K562 (cell line): ENCODE measurements at regions not wholly inside any gene's neighbourhood (a gene's known extent, or its start where the extent isn't known, plus 50 kb on each side); places are given as distances from the start of the nearest gene placed in this dataset.

Experiments used
- ATAC-seq: fragments of 200-7000 bp; cut with Tn5 transposase; 3 replicates; pipeline ENCODE4 v1.9.1; 2020; ENCODE audit warnings: moderate library complexity
- BruUV-seq: library from RNA; stranded (reverse); fragments of 400-500 nt; replicated peaks from 2 replicates; lab custom pipeline; 2021; lab: Mats Ljungman, UMichigan
- CTCF ChIA-PET: fragments of 300-600 bp; formaldehyde crosslinking; extraction: SDS; loops from one replicate; lab custom pipeline; 2021; ENCODE audit warnings: low intra/inter-chr PET ratio; lab: Yijun Ruan, JAX
- POLR2A ChIA-PET: fragments of 300-600, 350-650 bp; sonication (Branson Sonifier 250); formaldehyde crosslinking; extraction: SDS; loops from one replicate; lab custom pipeline; 2021; ENCODE audit warnings: antibody characterized with exemption, inconsistent platforms; lab: Yijun Ruan, JAX
- DNase-seq, 4 experiments: peaks; one replicate each; pipeline versions ENCODE4 v3.0.0 to v3.0.0-alpha.2; 2011 to 2018; ENCODE audit warnings: low spot score in 3 of 4, mixed read lengths in 3 of 4; ENCODE audit errors: extremely low read depth in 1 of 4
- FAIRE-seq: peaks from 2 replicates; lab custom pipeline; 2011; peaks lifted over from hg19 to GRCh38; lab: Jason Lieb, UNC
- H2AFZ ChIP-seq: 2 replicates; pipeline ENCODE4 v1.6.0; 2011; ENCODE audit warnings: low read depth, low read length, control low read depth, inconsistent platforms
- H3K27ac ChIP-seq: fragments of 200-600 bp; 3 replicates; pipeline ENCODE4 v1.8.0; 2011; ENCODE audit warnings: low read depth, mild to moderate bottlenecking, control low read depth, inconsistent platforms, low read length, moderate library complexity, mixed read lengths; ENCODE audit errors: extremely low read depth
- H3K27me3 ChIP-seq, 2 experiments: fragments of 300-600 bp in 1 of 2; 2 replicates in 1 of 2; 3 replicates in 1 of 2; pipeline versions ENCODE4 v1.6.0 to v1.8.0; 2011; ENCODE audit warnings: inconsistent platforms in 2 of 2, low read length in 2 of 2, mild to moderate bottlenecking in 1 of 2, mixed read lengths in 1 of 2, moderate library complexity in 1 of 2; ENCODE audit not compliant: control insufficient read depth in 2 of 2, insufficient read depth in 2 of 2
- H3K36me3 ChIP-seq: fragments of 300-600 bp; 3 replicates; pipeline ENCODE4 v1.8.0; 2011; ENCODE audit warnings: mild to moderate bottlenecking, low read length, inconsistent platforms; ENCODE audit not compliant: control insufficient read depth, insufficient read depth
- H3K4me1 ChIP-seq, 2 experiments: fragments of 200-600 bp in 1 of 2; replicated peaks in 1 of 2; 2 replicates in 1 of 2; 3 replicates in 1 of 2; pipeline versions ENCODE4 v1.5.1 to v1.8.0; 2011; ENCODE audit warnings: inconsistent platforms in 2 of 2, low read length in 2 of 2, mild to moderate bottlenecking in 1 of 2, mixed read lengths in 1 of 2, moderate library complexity in 1 of 2; ENCODE audit not compliant: control insufficient read depth in 2 of 2, insufficient read depth in 2 of 2
- H3K4me2 ChIP-seq: 2 replicates; pipeline ENCODE4 v1.6.1; 2011; ENCODE audit warnings: low read length, control low read depth, inconsistent platforms, mixed read lengths; ENCODE audit not compliant: insufficient read depth
- H3K4me3 ChIP-seq: fragments of 200-600 bp; sonication (generic), shearing (Covaris generic); 2 replicates; pipeline ENCODE4 v1.5.1; 2016; ENCODE audit warnings: control low read depth, inconsistent platforms
- H3K79me2 ChIP-seq: fragments of 200-600 bp; 3 replicates; pipeline ENCODE4 v1.8.0; 2011; ENCODE audit warnings: low read length, inconsistent platforms; ENCODE audit not compliant: control insufficient read depth, insufficient read depth
- H3K9ac ChIP-seq, 2 experiments: 2 replicates each; pipeline versions ENCODE4 v1.6.0 to v1.6.1; 2011; ENCODE audit warnings: low read depth in 2 of 2, low read length in 2 of 2, control low read depth in 1 of 2, inconsistent platforms in 1 of 2, mild to moderate bottlenecking in 1 of 2, mixed read lengths in 1 of 2; ENCODE audit not compliant: insufficient read depth in 1 of 2
- H3K9me1 ChIP-seq: one replicate; pipeline ENCODE4 v1.6.0; 2011; ENCODE audit warnings: inconsistent platforms, mild to moderate bottlenecking, low read length, moderate library complexity; ENCODE audit not compliant: control insufficient read depth, insufficient read depth
- H3K9me3 ChIP-seq: replicated peaks from 2 replicates; pipeline ENCODE4 v1.5.1; 2011; ENCODE audit warnings: low read depth, low read length, inconsistent platforms; ENCODE audit not compliant: control insufficient read depth, insufficient read depth
- H4K20me1 ChIP-seq: replicated peaks from 2 replicates; pipeline ENCODE4 v1.6.1; 2011; ENCODE audit warnings: low read length, inconsistent platforms, mixed read lengths; ENCODE audit not compliant: control insufficient read depth, insufficient read depth
- C11orf30 ChIP-seq: fragments of 450-650 bp; IDR thresholded peaks from 2 replicates; pipeline ENCODE4 v1.6.1; 2016; ENCODE audit warnings: low read depth, mild to moderate bottlenecking
- CAMTA2 ChIP-seq: fragments of 250-450 bp; sonication (Bioruptor Pico); conservative IDR thresholded peaks from 2 replicates; pipeline ENCODE4 v1.5.1; 2022
- GABPB2 ChIP-seq: fragments of 250-450 bp; sonication (Bioruptor Pico); conservative IDR thresholded peaks from 2 replicates; pipeline ENCODE4 v1.5.1; 2021; ENCODE audit warnings: mild to moderate bottlenecking
- HDGF ChIP-seq: fragments of 450-650 bp; IDR thresholded peaks from 2 replicates; pipeline ENCODE4 v1.6.1; 2016
- ZNF316 ChIP-seq: fragments of 450-650 bp; IDR thresholded peaks from 2 replicates; pipeline ENCODE4 v1.6.1; 2016
- WGBS: fragments of 100-300 bp; shearing (Covaris generic); methylation state at CpG from one replicate; pipeline ENCODE4 v1.1.6; 2016; ENCODE audit warnings: low coverage, mixed read lengths; ENCODE audit not compliant: insufficient coverage; ENCODE audit errors: missing lambda C conversion rate; 5-methylcytosine and 5-hydroxymethylcytosine counted together
- in situ Hi-C: fragments of 300-500 bp; cut with MboI; formaldehyde crosslinking; loops from 4 replicates; pipeline ENCODE4 v1.15.0; 2018; ENCODE audit warnings: inconsistent platforms, mixed read lengths
- intact Hi-C: fragments of 100-400 bp; cut with micrococcal nuclease; formaldehyde crosslinking; loops from 2 replicates; pipeline ENCODE4 v1.14.2; 2022

DNA sequence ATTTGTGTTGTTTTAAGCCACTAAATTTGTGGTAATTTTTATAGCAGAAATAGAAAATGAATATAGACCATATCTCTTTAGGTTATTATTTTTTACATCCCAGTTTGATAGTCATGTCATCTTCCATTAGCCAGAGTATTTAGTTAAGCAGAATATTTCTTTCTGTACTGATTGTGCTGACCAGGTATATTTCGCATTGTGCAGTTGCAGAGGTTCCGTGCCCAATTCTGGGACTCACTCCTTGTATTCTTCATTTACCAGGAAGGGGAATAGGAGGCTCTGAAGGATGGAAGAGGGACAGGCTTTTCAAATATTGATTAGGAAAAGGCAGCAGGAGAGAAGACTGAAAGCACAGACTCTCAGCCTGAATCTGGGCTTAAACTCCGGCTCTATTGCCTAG is 217.8 kb downstream of the AKAP7 start:
- ATAC-seq (no peak), DNase-seq (no peak), FAIRE-seq (no peak)
- Histone ChIP-seq H3K9me3 (no peaks in the 10 kb centered on the region), H3K9me1 (no peaks in the 10 kb centered on the region), H3K79me2 (no peaks in the 10 kb centered on the region), H3K36me3 (no peaks in the 10 kb centered on the region), H3K4me1 (no peaks in the 10 kb centered on the region), H2AFZ (no peak overlapping the region), H3K27me3 (no peaks in the 10 kb centered on the region), H3K9ac (no peak overlapping the region), H3K27ac (no peak overlapping the region), H3K4me2 (no peak overlapping the region), H4K20me1 (no peaks in the 10 kb centered on the region), H3K4me3 (no peak overlapping the region)
- TF ChIP-seq ZNF316 (peak; percentile 49; the same call in 1 of the 2 replicates), HDGF (no peak), C11orf30 (peak; percentile 21; the same call in 1 of the 2 replicates)
- 0% methylated on average over 3 of the region's 3 CpGs for WGBS
- CTCF ChIA-PET = no interaction called here
- BruUV-seq = no TSS peak
- POLR2A ChIA-PET = interaction anchor here (0.5 kb wide), 1 partner anchor 34 kb away, joined by 3 read pairs; no protein-coding TSS in a partner anchor
- intact Hi-C loops = no loop called here
- in situ Hi-C loops = no loop called here

DNA sequence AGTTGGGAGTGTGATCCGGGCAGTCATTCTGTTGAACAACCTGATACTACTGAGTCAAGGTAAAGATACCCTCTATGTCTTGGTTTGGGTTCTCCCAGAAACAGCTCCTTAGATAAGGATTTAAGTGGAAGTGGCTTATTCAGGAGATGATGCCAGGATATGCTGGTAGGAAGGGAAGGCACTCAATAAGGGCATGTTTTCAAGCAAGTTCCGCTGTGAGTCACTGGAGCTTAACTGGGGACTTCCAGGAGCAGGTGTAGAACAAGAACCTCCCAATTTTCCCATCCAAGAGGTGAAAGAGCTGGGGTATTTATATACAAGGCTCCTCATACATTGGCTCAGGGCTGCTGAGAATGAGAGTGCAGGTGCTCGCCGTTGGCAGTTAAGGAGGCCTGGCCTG is 218.6 kb downstream of the AKAP7 start:
- ATAC-seq (no peak), DNase-seq (no peak), FAIRE-seq (no peak)
- Histone ChIP-seq H4K20me1 (no peaks in the 10 kb centered on the region), H3K4me3 (no peak overlapping the region), H3K4me1 (no peaks in the 10 kb centered on the region), H3K79me2 (no peaks in the 10 kb centered on the region), H3K9ac (no peak overlapping the region), H3K9me1 (no peaks in the 10 kb centered on the region), H3K4me2 (no peak overlapping the region), H3K27ac (no peak overlapping the region), H3K27me3 (no peaks in the 10 kb centered on the region), H3K36me3 (no peaks in the 10 kb centered on the region), H2AFZ (no peak overlapping the region), H3K9me3 (no peaks in the 10 kb centered on the region)
- WGBS = 0% methylated on average over 2 of the region's 4 CpGs
- no peak for TF ChIP-seq GABPB2 (CRISPR knock-in tag)
- no peak for TF ChIP-seq CAMTA2 (CRISPR knock-in tag)
- BruUV-seq = no TSS peak
- POLR2A ChIA-PET = no interaction called here
- in situ Hi-C loops = no loop called here
- intact Hi-C loops = no loop called here
- CTCF ChIA-PET = no interaction called here
